Superior temporal gyrus (tissue), 1 donor: ENCODE measurements at regions not wholly inside any gene's neighbourhood (a gene's known extent, or its start where the extent isn't known, plus 50 kb on each side); places are given as distances from the start of the nearest gene placed in this dataset.

Experiments used
- DNase-seq: peaks from one replicate; pipeline ENCODE4 v3.0.0-alpha.2; 2016; ENCODE audit errors: extremely low spot score

DNA sequence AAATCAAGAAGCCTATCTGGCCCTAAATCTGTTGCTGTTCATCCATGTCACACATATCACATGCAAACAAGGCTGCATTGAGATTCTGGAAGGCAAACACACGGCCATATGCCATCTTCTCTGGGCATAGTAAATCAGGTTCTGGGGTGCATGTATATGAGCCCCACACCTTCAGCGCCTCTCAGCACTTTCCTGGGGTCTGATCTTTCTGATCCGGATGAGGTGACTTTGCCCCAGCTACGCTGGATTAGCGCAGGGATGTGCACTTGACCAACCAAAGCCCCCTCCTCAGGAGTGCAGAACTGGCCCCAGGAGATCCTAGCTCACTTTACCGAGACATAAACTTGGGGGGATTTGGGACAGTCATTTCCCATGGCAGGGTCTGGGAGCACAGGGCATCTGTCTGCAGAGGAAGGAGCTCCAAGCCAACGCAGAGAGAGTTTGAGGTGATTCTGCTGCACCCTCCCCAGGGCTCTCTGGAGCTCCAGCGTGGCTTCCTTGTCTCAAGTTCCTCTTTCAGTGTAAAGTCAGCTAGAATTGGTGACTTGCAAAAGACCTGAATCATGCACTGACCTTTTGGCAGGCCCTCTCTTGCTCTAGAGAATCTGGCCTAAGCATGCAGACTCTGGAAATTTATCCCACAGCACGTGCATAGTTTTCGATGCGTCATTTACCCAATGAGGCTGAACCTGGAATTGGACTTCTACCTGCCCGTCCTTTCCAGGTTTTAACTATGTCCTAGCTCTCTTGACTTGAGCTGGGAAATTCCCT, 63.5 kb upstream of the KLF13 start:
- no peak for DNase-seq

DNA sequence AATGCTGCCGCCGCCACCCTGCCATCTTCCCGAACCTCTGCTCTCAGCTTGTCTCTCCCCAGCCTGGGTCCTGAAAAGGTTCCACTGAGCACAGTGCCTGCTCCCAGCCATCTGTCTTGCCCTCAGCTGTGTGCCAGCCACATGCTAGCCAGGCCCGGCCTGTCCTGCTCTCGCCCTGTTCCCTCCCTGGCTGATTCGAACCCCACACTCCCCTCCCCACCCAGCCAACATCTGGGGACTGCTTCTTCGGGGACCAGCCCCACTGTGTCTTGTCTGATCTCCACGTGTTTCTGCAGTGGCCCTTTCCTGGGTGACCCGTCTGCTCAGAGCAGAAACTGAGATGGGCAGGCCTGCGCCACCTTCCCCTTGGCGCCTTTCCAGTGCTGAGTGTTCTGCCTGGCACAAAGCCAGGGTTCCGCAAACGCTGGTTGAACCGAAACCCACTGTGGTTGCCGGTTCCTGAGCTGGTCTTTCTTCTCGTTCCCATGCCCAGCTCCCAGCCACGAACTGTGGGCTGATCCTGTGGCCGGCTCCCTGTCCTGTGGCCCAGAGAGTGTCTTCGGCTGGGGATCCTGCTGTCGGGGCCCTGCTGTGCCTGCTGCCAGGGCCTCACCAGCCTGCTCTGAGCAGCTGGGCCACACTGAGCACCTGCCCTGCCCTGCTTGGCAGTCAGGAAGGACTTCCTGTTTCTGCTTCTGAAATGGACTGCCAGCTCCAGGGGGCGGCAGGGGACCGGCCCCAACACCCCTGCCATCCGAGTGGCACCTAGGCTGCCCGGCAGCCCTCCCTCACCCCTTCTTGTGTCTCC, 62.7 kb upstream of the KLF13 start:
- no peak for DNase-seq

GRCh38 chr15:31264559-31265089, 62.0 kb upstream of the KLF13 start:
- no peak for DNase-seq

- no peak for DNase-seq
Measured at GRCh38 chr15:31265090-31265870, 61.4 kb upstream of the KLF13 start.

DNA sequence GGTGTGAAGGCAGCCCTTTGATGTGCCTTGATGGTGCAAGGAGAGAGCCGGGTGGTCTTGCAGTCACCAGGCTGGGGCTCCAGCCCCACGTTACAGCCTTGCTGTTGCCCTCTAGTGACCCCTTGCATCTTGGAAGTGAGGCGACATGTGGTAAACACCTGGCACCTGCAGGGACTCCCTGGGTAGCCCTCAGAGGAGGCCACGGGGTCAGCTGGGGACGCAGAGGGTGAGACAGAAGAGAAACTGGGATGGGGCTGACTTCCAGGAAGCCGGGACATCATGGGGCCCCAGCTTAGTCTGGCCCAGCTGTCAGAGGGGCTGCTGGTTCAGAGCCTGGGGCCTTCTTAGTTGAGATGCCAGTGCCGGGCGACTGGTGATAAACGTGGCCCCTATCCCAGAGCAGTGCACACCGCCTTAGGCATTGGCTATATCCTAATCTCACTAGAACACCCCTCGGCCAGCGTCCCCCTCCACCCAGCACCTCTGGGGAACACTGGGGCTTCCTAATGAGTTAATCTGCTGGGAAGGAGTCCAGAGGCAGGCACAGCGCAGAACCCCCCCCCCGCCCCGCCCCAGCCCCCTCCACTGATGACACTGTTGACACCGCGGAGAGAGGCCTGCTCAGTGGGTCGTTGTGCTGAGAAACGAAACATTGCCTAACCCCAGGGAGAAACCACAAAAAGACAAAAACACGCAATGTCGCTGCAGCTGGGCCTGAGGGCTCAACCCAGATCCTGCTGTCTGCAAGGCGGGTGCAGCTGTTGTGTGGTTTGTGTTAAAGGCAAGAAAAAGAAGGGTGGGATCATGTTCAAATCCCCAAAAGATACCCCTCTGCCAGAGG, 60.5 kb upstream of the KLF13 start:
- DNase-seq: no peak

- no peak for DNase-seq
Measured at GRCh38 chr15:31266712-31267111, 59.9 kb upstream of the KLF13 start.

- no peak for DNase-seq
Measured at GRCh38 chr15:31267161-31268107, 59.2 kb upstream of the KLF13 start.

DNA sequence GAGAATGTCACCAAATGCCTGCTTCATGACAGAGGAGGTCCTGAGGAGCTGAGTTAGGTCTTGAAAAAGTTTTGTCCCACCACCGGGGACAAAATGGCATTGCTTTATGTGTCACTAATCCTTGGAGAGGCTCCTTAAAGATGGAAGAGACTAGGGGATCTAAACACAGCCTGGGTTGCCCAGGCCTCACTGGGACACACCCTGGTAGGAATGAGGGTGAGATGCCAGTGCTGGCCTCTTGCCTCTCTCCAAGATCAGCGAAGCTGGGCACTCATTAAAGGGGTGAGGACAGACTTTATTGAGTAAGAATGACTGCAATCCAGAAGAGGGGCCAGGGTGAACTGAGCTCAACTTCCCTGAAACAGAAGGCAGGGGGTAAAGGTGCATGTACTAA, 58.5 kb upstream of the KLF13 start:
- DNase-seq: no peak

GRCh38 chr15:31268911-31269784, 57.5 kb upstream of the KLF13 start:
- DNase-seq: no peak

DNA sequence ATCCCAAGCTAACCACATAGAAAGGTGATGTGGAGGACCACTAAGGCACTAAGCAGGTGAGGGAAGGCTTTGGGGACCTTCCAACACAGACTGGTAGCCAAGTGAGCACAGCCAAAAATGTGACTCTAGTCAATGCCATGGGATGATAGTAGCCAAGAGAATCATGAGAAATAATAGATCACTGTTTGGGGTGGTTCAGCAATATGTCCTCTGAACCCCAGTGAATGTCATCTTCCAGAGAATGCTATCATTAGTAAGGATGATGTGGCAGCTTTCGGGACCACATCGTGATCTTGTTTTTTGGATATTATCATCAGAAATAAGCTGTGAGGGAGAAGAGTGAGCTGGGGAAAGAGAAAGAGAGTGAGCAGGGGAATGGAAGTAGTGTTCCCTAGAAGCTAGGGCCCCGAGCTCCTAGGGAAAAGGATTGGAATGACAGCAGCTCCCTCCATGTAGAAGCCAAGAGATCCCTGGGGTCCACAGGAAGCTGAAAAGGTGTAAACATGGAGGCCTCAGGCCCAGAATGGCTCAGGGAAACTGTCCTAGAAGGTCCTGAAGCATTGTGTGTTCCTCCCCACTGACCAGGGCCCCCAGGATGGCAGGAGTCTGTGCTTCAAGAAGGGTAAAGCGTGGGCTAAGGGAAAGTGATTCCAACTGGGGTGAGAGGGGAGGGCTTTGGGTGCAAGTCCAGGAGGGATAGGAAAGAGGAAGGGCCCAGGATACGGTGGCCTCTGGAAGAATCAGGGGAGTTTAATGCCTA, 56.6 kb upstream of the KLF13 start:
- DNase-seq: no peak

DNA sequence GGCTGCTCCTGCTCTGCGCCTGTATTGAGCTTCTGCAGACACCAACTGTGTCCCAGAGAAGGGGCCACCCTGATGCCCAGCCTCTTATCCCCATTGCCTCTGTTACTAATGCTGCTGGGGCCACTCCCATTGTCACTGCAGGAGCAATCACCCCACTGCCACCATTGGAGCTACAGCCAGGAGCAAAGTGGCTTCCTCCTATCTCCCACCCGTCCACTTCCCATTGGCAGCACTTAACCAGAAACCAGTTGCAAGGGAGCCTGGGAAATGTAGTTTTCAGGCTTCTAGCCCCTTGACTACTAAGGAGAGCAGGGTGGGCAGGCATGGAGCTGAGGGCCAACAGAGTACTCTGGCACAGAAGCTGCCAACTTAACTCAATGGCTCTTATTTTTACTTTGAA, 55.9 kb upstream of the KLF13 start:
- no peak for DNase-seq

GRCh38 chr15:31271224-31271635, 55.4 kb upstream of the KLF13 start:
- DNase-seq: no peak

DNA sequence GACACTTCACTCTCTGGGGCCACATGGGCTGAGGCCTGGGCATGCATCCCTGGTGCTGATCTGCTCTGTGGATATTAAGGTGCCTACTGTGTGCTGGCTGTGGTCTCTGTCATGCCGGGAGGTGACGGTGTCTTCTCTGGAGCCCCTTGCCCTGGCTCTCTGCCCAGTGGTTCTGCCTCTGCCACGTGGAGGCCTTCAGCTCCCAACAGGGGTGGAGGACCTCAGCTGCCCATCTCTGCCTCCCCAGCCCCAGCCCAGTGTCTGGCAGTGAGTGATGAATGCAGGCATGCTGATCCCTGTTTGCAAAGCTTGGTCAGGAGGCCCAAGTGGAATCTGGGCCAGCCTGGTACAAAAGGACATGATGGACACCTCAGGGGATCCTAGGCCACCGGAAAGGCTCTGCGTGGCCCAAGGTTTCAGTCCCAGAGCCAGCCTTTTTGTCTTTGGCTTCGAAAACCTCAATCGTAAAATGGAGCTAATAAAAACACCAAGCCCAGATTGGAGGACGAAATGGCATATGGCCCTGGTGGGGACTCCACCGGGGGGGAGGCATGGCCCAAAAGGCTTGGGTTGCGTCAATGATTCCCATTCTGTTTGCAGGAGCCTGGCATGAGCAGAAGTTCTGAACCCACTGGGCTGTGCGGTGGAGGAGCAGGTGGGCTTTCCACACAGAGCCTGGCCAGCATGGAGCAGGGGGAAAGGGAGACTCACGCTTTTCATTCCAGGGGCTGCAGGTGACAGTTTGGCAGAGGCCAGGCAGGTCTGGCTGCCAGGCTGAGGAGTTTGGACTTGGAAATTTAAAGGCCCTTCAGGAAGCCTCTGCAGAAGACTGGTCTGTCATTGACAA, 54.7 kb upstream of the KLF13 start:
- no peak for DNase-seq

GRCh38 chr15:31272558-31273257, 53.9 kb upstream of the KLF13 start:
- DNase-seq: no peak

DNA sequence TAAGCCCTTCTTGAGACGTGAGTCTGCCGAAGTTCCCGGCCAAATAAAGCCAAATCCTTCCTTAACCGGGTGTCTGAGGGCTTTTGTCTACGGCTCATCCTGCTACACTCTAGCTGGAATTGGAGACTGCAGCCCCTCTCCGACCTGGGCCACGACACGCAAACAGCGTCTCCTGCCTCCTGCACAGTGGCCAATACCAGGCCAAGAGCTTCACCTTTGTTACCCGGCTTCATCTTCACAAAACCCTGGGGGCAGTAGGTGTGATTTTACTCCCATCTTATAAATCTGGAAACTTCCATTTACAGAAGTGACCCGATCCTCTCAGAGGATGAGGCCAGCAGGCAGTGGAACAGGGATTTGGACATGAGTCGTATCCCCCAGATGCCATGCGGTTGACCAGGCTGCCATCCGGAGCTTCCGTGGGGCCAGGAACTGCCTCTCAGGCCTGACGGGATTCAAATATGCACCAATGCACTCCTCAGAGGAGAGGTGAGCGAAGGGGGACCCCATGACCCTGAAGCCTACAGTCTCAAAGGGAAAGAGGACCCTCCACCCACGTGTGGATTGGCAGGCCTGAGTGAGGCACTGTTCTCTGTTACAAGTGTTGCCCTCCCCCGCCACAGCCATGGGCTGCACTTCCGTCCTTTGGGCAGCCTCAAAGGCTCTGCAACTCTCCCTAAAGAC, 53.2 kb upstream of the KLF13 start:
- DNase-seq: peak; percentile 13
